HG02981 (cell line): ENCODE measurements at regions not wholly inside any gene's neighbourhood (a gene's known extent, or its start where the extent isn't known, plus 50 kb on each side); places are given as distances from the start of the nearest gene placed in this dataset.
"Not testable (repeated sequence)": the region's sequence is repeated elsewhere in the genome, so short reads cannot be mapped to it uniquely, and the experiment has no call there.

ENCODE experiments used
- ATAC-seq: cut with Tn5 transposase; IDR thresholded peaks from one replicate; pipeline ENCODE4 v1.9.1; 2021; ENCODE audit warnings: mild to moderate bottlenecking, moderate library complexity; ENCODE audit not compliant: unreplicated experiment

DNA sequence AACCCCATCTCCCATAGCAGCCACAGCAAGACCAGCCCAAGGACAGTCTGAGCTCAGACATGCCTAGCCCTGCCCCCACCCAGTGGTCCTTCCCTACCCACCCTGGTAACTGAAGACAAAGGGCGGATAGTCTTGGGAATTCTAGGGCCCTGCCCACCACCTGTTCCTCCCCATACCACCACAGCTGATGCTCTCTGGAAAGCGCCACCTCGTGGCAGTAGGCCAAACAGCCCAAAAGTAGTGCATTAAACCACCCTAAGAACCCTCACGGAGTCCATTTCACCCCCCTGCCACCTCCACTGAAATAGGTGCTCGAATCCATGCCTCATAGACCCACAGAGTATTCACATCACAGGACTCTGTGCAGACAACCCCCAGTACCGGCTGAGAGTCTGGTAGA is 1021.4 kb downstream of the CDH8 start:
- ATAC-seq = no peak

DNA sequence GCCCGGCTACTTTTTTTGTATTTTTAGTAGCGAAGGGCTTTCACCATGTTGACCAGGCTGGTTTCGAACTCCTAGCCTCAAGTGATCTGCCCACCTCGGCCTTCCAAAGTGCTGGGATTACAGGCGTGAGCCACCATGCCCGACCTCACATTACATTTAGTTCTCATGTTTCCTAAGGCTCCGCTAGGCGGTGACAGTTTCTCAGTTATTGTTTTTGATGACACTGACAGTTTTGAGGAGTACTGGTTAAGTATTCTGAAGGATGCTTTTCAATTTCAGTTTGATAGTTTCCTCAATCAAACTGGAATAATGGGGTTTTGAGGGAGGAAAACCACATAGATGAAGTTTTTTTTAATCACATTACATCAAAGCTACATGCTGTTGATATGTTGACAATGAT is 1028.5 kb downstream of the CDH8 start:
- no peak for ATAC-seq

DNA sequence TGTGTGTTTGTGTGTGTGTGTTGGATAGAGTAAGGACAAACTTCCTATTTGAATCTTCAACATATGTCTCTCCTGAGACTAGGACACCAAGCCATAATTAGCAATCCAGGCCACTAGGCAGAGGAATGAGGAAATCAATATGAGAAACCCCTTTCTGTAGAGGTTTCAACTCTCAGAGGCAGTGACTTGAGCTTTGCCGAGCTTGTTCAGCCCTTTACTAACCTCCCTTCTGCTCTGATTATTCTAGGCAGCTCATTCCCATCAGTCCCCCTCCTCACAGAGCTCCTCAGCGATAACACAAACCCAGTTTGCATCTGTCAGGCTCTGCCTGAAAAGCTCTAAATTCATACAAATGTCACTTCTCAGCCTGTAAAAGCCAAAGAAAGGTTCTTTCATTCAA is 1030.3 kb downstream of the CDH8 start:
- no peak for ATAC-seq

DNA sequence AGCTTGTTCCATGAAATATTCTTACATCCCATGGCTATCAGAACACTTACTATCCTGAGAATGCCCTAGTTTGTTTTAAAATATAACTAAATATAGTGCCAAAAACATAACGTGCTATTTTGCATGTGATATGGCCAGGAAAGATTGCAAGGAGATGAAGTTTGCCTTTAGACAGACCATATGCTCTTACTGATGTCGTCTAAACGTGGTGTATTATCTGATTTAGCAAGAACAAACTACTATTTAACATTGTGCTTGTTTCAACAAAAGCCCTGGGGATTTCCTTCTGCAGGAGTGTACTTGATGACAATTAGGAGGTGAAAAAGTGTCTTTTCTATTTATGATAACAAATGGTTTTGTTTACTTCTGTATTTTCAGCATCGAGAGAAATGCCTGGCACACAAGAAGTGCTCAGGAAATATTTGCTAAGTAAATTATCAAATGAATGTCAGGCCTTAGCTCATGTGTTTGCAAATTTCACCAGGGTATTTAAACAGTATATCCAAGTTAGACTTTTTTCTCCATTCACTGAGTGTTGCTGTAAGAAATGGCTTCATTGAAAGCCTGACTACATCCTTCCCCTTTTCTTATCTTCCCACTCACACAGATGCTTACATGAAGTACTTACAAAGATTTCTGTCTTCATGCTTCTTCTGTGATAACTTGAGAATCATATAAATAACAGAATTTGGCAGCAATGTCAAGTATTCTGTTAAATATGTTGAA is 1033.6 kb downstream of the CDH8 start:
- no peak for ATAC-seq

DNA sequence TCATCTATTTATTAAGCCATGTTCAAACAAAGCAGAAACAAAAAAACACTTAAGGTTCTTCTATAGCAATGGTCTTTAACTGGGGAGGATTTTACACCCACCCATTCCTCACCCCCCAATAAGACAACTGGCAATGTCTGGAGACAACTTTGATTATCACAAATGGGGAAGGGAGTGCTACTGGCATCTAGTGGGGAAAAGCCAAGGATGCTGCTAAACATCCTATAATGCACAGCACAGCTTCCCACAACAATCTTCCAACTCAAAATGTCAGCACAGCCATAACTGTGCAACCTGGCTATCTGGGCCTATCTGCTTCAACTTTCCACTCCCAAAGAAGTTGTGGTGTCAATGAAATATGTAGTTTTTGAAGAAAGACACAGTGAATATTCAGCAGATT is 1044.4 kb downstream of the CDH8 start:
- ATAC-seq = no peak

DNA sequence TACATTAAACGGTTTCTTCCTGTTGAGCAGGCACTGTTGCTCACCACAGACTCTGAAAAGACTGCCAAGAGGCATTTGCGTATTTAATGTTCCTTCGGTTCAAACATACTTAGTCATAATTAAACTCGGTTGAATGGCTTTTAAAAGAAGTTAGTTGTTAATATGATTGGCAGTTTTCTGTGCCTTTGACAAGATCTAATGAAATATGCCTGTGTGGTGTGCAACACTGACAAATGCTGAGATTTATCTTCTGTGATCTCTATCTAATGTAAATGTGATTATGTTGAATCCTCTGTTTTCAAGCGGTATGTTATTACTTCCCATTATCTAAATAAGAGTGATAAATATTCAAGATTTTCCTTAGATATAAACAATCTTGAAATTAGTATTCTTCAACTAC is 1046.6 kb downstream of the CDH8 start:
- no peak for ATAC-seq

DNA sequence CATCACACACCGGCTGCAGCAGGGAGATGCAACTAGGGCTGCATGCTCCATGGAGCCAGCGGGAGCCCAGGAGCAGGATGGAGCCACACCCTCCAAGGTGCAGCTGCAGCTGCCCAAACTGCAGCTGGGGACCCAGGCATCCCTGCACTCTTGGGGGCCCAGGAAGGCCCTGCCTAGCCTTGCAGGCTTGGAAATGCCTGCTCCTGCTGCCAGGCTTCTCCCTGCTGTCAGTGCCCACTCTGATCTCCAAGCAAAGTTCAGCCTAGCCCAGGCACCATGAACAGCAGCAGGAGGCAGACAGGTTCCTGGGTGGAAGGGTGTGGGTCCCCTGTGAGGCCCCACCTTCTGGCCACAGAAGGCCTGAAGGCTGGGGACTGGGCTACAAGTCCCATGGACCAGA is 1057.1 kb downstream of the CDH8 start:
- no peak for ATAC-seq

DNA sequence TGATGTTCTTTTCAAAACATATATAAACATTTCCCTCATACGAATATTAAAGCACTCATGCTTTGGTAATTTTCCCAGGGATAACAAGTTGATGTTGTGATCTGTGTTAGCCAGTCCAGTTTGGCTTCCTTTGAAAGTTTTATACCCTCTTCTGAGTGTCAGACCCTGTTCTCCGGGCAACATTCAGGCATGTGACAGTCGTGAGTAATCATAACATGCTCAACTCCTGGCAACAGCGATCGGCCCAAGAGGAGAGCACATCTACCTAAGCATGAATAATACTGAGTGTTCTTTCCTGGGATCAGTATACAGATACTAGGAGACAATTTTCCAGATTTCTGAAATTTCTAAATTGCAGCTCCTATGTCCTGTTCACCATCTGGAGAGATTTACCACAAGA is 1086.4 kb downstream of the CDH8 start:
- ATAC-seq = no peak

DNA sequence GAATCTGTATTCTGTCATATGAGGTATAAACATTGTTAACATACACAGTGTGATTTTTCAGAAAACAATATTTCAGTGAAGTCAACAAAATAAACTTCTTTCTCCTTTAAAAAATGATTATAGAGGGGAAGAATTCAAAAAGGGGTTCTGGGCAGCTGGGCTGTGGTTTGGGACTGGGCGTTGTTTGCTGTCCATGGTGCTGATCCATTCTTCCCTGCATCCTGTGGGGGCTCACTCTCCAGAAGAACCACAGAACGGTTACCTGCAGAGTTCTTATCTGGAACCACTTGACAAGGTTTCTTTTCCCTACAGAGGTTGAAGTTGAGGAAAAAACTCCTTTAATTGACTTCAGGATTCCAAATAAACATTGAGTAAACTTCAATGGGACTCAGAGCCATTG is 1091.0 kb downstream of the CDH8 start:
- no peak for ATAC-seq

DNA sequence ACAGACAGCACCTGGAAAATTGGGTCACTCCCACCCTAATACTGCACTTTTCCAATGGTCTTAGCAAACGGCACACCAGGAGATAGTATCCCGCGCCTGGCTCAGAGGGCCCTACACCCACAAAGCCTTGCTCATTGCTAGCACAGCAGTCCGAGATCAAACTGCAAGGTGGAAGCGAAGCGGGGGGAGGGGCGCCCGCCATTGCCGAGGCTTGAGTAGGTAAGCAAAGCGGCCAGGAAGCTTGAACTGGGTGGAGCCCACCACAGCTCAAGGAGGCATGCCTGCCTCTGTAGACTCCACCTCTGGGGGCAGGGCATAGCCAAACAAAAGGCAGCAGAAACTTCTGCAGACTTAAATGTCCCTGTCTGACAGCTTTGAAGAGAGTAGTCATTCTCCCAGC is 1100.0 kb downstream of the CDH8 start:
- ATAC-seq = not testable (repeated sequence)

DNA sequence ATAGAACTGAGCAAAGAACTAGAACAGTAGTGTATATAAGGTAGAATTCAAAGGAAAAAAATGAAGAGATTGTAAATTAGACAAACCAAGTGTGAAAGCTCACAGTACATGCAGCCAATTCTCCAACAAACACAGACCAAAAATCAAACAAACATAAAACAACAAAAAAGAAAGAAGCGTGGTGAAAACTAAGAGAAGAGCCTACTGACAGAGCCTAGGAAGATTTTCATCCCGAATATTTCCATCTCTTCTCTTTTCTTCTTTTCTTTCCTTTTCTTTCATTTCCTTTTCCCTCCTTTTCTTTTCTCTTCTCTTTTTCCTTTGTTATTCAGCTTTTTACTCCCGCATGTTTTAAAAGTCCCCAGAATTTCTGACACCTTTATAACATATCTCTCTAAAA is 1103.6 kb downstream of the CDH8 start:
- ATAC-seq = no peak

DNA sequence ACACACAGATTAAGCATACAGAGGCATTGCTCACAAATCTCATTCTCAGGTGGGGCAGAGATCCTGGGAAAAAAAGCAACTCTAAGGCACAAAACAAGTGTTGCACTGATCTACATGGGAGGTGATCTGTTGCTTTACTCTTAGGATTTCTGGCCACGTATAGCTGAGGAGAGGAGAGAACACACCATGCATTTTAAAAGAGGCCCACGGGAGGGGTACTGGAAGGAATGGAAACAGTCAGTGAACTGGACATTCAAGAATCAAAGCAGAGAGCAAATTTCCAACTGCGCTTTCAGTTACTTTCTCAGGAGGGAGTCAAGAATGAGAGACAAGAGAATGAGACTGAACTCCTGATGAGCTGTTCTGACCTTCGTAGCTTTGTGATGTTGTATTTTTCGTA is 1105.9 kb downstream of the CDH8 start:
- no peak for ATAC-seq

DNA sequence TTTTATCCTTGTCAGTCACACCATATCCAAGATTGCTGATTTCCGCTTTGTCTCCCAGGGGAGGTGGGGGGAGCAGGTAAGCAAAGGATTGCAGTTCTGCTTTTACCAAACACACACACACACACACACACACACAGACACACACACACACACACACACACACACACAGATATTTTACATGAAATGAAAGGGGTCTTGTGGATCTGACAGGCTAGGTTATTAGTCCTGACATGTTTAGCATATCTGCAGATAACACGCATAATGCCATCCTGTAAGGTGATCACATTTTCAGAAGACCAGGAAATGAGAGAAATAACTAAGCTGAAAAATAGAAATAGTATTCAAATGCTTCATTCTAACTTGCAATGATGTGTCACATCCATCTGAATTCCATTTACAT is 1113.3 kb downstream of the CDH8 start:
- ATAC-seq = no peak

DNA sequence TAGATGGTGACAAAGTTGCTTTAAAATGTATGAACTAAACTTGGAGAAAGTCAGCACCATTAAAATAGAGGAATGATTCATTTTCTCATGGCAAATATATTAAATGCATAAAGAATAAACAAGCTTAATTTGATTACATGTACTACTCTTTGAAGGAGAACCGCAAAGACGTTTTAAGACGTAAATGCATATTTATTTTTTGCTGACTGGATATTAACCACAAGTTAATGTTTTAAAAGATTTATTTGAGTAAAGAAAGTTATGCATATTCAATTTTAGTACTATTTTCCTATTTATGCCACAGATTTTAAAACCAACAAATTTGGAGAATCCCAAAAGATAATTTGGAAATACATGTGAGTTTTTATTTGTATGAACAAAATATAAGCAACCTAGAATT is 1121.9 kb downstream of the CDH8 start:
- no peak for ATAC-seq

DNA sequence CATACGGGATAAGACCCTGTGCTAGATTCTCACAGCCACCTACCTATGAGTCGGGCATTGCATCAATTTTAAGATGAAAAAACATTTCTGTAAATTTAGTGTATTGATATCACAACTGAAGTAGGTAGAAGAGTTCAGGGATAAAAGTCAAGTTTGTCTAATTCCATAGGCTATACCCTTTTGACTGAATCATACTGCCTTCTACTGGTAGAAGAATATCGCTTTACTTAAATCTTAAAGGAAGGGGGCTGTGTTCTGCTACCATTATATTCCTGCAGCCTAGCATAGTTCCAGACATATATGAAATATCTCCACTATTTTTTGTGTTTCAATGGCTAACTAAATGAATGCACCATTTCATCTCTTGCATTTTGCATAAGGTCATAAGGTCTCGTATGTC is 1128.6 kb downstream of the CDH8 start:
- no peak for ATAC-seq

DNA sequence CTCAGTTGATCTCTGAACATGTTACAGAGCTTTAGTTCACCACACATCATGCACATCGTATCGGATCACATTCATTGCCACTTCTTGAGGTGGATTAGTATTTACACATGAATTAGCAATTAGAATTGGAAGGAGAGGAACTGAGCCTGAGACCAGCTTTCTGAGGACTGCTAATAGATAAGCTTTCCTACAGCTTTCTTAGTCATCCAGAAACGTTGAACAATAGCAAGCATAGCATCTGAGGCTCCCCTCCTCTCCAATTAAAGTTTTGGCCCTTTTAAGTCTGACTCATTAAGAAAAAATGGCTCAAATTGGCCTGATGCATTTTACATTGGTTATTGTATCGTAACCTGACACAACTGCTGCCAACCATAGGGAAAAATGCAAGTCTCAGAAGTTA is 1130.4 kb downstream of the CDH8 start:
- no peak for ATAC-seq

DNA sequence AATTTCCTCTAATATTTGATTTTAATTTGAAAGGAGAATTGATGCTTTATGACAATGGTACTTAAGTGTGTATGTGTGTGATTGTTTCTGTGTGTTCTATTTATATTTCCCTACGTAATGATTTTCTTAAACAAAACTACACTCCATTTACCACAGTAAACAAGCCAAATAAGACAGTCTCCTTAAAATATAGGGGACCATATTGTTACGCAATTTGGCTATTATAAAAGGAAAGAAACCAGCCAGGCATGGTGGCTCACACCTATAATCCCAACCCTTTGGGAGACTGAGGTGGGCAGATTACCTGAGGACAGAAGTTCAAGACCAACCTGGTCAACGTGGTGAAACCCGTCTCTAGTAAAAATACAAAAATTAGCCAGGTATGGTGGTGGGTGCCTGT is 1134.1 kb downstream of the CDH8 start:
- ATAC-seq = no peak

DNA sequence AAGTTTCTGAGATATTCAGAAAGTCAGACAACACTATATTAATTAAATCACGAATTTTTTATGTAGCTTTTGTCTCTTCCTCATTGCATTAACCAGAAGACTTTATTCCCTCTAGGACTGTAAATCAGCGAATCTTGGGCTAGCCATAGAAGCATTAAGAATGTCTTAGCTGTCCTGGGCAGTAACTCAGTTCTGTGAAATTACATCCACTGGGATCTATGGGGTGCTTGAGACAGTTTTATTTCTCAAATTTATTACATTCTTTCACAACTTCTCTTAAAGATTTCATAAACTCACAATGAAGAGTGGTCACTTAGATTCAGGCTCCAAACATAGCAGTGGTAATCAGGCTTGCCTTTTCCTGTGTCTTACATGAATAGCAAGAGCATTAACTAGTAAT is 1153.4 kb downstream of the CDH8 start:
- ATAC-seq = no peak

DNA sequence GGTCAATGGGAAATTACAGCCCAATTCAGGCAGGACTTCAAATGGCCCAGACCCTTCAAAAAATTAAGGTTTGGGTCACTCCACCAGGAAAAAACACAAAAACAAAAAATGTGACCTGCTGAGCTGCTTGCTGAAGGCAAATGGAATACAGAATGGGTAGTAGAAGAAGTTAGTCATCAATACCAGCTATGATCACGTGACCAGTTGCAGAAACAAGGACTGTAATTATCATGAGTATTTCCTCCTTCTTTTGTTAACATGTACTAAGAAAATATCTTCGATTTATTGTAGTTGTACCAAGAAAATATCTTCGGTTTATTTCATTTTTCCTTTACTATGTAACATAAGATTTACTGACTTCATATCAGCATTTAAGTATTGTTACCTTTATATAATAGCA is 1183.6 kb downstream of the CDH8 start:
- no peak for ATAC-seq

DNA sequence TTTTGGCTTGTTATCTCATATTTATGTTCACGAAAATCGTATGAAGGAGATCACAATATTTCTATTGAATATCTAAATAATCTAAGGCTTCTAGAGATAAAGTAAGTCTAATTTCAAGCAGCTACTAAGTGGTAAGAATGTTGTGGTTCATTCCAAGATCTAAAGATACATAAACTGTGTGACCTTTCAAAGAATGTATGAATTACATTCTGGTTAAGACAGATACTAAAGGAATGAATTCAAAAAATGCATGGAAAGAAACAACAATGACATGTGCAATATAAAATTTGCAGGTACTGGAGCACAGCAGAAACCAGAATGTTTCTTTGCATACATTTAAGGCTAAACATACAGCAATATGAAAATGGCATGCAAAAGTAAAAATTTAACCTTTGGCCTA is 1214.6 kb downstream of the CDH8 start:
- ATAC-seq = no peak

DNA sequence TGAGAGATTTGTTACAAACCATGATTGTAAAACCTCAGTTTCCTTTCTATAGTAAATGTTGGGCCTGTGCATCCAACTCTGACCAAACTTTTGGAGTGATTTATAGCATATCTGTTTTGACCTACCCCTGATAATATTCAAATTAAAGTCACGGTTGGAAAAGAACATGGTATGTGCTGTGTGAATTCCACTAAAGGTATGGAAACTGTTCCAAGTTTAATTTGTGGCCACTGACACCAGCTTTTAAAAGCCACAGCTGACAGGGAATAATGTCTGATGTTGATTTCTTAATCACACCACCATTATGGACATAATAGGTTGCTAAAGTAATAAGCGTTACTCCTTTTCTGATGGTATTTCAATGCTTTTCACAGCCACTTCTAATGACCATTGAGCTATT is 1215.9 kb downstream of the CDH8 start:
- ATAC-seq = no peak

DNA sequence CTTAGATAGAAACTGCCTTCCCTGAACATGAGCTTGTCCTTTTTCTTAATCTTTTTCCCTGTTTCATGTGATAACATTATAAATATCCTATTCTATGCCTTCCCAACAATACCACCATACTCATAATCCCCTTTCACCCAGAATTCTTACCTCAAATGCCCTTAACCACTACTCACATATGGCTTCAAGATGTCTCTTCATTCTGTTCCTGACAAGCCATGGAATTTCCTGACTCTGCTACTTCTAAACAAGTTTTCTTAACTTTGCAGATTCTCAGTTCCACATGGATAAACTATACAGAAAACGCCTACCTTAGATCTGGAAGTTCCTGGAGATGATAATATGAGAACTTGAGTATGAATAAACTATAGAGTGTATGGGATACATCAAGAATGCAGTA is 1217.8 kb downstream of the CDH8 start:
- no peak for ATAC-seq

DNA sequence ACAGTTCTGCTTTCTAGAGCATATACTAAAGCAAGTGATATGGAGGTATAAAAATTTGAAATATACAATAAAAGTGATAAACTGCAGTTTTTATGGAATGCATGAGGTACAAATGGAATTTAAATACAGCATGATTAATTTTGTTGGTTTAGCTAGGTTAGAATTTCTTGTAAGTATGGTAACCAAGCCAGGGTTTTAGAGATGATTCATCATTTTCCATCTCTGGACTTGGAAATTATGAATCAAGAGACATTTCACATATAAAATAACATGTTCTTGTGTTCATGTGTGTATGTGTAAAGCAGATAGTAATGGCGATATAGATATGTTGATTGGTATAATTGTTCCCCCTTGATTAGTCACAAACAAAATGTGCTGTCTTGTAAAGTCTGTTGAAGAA is 1219.8 kb downstream of the CDH8 start:
- ATAC-seq = no peak

DNA sequence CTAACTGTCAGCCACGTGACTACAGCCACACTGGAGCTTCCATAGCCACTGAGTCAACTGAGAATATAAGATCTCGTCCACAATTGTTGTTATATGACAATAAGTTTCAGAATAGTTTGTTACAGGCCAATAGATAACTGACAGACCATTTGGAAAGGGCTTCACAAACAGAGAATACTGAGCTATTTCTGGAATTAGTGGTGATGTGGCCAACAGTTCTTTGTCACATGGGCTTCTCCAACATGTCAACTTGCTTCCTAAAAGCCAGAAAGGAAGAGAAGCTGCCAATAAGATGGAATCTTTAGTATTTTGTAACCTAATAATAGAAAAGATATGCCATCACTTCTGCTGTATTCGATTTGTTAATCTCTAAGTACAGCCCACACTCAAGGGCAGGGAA is 1220.4 kb downstream of the CDH8 start:
- ATAC-seq = no peak
